Nephron progenitor cell (in vitro differentiated cells): ENCODE measurements at regions not wholly inside any gene's neighbourhood (a gene's known extent, or its start where the extent isn't known, plus 50 kb on each side); places are given as distances from the start of the nearest gene placed in this dataset.
"Not testable (repeated sequence)": the region's sequence is repeated elsewhere in the genome, so short reads cannot be mapped to it uniquely, and the experiment has no call there.

Source experiments
- DNase-seq: peaks from one replicate; pipeline ENCODE4 v3.0.0; 2021
- H3K27ac Mint-ChIP-seq: 2 replicates; pipeline ENCODE4 v1.8.0; 2021; ENCODE audit warnings: mild to moderate bottlenecking, moderate library complexity, mixed read lengths
- H3K27me3 Mint-ChIP-seq: 2 replicates; pipeline ENCODE4 v1.8.0; 2021; ENCODE audit warnings: mild to moderate bottlenecking, low read depth, mixed read lengths; ENCODE audit not compliant: poor library complexity
- H3K36me3 Mint-ChIP-seq: 2 replicates; pipeline ENCODE4 v1.8.0; 2021; ENCODE audit warnings: low read depth, mixed read lengths
- H3K4me1 Mint-ChIP-seq: 2 replicates; pipeline ENCODE4 v1.8.0; 2021; ENCODE audit warnings: mixed read lengths
- H3K4me3 Mint-ChIP-seq: 2 replicates; pipeline ENCODE4 v1.8.0; 2021; ENCODE audit warnings: mild to moderate bottlenecking, moderate library complexity, mixed read lengths
- H3K9me3 Mint-ChIP-seq: 2 replicates; pipeline ENCODE4 v1.8.0; 2021; ENCODE audit warnings: mild to moderate bottlenecking, moderate library complexity, mixed read lengths
- TF ChIP-seq, protein P1 (sequence below): fragments of 200-600 bp; sonication (generic); IDR thresholded peaks from 2 replicates; pipeline ENCODE4 v1.5.0; 2021; ENCODE audit warnings: antibody characterized with exemption

DNA sequence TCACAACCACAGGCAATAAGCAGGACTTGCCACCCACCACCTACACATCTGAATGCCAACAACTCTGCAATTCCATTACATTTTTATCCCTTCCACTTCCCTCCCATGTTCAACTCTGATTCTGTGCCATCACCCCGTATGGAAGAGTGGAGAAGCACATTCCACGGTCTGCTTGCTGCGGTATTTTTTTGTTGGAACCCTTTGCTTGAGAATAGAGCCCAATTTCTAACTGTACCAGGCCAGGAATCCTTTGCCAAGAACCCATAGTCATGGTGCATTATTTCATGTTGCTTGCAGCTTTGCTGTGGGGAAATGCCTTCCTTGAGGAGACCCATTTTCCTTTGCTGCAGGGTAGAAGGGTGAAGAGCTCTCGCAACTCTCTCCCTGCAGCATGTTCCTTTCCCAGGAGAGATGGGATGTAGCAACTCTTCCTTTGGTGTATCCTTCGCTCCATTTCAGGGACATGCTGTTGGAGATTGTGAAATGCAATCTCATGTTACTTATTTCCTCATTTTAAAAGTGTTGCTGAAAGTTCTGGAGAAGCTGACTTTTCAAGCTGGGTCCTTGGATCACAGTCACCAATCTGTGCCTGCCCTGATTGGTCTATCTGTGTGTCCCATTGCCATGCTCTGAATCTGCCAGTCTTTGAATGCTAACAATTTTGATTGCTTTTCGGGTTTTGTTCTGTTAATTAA is 69.8 kb upstream of the STARD13 start:
- Mint-ChIP-seq H3K27ac (no peak overlapping the region), H3K4me1 (peaks cover 5% of the 10 kb centered on the region), H3K27me3 (peaks cover 47% of the 10 kb centered on the region), H3K4me3 (no peak overlapping the region), H3K9me3 (peaks cover 10% of the 10 kb centered on the region), H3K36me3 (no peaks in the 10 kb centered on the region)
- TF ChIP-seq, protein P1, sequence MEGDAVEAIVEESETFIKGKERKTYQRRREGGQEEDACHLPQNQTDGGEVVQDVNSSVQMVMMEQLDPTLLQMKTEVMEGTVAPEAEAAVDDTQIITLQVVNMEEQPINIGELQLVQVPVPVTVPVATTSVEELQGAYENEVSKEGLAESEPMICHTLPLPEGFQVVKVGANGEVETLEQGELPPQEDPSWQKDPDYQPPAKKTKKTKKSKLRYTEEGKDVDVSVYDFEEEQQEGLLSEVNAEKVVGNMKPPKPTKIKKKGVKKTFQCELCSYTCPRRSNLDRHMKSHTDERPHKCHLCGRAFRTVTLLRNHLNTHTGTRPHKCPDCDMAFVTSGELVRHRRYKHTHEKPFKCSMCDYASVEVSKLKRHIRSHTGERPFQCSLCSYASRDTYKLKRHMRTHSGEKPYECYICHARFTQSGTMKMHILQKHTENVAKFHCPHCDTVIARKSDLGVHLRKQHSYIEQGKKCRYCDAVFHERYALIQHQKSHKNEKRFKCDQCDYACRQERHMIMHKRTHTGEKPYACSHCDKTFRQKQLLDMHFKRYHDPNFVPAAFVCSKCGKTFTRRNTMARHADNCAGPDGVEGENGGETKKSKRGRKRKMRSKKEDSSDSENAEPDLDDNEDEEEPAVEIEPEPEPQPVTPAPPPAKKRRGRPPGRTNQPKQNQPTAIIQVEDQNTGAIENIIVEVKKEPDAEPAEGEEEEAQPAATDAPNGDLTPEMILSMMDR = no peak
- no peak for DNase-seq

DNA sequence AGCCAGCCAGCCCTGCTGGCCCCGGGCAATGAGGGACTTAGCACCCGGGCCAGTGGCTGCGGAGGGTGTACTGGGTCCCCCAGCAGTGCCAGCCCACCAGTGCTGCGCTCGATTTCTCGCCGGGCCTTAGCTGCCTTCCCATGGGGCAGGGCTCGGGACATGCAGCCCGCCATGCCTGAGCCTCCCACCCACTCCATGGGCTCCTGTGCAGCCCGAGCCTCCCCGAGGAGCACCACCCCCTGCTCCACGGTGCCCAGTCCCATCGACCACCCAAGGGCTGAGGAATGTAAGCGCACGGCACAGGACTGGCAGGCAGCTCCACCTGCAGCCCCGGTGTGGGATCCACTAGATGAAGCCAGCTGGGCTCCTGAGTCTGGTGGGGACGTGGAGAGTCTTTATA is 72.5 kb upstream of the STARD13 start:
- DNase-seq, H3K36me3 Mint-ChIP-seq, H3K4me1 Mint-ChIP-seq, H3K4me3 Mint-ChIP-seq, H3K27ac Mint-ChIP-seq: not testable (repeated sequence)
- peaks cover 23% of the 10 kb centered on the region for H3K27me3 Mint-ChIP-seq
- H3K9me3 Mint-ChIP-seq = peaks cover 32% of the 10 kb centered on the region

DNA sequence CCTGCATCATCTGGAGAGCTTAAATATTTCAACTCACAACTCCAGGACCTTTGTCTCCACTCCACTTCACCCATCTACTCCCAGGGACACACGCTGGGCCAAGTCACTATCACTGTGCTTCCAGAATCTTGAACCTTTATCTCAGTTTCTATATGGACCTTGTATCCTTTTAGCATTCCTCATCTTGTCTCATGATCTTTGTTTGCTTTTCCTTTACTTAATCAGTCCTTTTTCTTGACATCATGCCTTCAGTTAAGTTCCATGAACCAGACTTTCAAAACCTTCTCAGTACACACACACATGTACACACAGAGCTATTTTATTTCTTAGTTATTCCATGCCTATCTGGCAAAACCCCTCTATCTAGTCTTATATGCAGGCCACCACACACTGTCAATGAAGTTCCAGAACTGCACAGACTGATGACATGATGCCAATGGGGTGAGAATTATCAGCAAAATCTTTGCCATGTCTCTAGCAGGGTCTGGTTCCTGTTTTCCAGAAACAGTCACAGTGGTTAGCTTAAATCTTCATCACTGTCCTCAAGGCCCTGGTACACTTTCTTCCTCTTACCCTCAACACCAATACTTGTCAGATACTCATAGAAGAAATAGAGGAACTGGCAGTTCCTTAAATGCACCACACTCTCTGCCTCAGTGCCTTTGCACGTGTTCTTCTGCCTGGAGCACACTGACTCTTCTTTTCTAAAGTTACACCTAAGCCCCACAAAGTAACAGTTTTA is 77.6 kb upstream of the STARD13 start:
- no peak for DNase-seq
- H3K36me3 Mint-ChIP-seq = no peaks in the 10 kb centered on the region
- peaks cover 10% of the 10 kb centered on the region for H3K27me3 Mint-ChIP-seq
- H3K9me3 Mint-ChIP-seq = peaks cover 33% of the 10 kb centered on the region
- no peak overlapping the region for H3K4me3 Mint-ChIP-seq
- TF ChIP-seq, protein P1 = no peak
- no peak overlapping the region for H3K27ac Mint-ChIP-seq
- no peaks in the 10 kb centered on the region for H3K4me1 Mint-ChIP-seq

DNA sequence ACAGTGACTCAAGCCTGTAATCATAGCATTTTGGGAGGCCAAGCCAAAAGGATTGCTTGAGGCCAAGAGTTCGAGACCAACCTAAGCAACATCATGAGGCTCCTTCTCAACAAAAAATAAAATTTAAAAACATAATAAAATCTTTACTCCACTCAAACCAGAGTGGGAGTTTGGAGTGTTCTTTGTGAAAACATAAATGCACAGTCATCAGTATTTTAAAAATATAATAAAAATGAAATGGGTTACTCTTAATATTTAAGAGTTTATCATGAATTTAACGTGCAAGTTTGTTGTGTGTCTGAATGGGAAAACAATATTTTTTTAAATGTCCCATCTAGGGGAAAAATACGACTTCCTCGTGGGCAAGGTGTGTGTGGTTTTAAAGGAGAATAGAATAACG is 78.6 kb upstream of the STARD13 start:
- Mint-ChIP-seq H3K36me3 (no peaks in the 10 kb centered on the region), H3K27ac (no peak overlapping the region), H3K4me1 (peaks cover 3% of the 10 kb centered on the region), H3K27me3 (peaks cover 7% of the 10 kb centered on the region), H3K4me3 (no peak overlapping the region), H3K9me3 (peaks cover 29% of the 10 kb centered on the region)
- TF ChIP-seq, protein P1 = no peak
- no peak for DNase-seq

DNA sequence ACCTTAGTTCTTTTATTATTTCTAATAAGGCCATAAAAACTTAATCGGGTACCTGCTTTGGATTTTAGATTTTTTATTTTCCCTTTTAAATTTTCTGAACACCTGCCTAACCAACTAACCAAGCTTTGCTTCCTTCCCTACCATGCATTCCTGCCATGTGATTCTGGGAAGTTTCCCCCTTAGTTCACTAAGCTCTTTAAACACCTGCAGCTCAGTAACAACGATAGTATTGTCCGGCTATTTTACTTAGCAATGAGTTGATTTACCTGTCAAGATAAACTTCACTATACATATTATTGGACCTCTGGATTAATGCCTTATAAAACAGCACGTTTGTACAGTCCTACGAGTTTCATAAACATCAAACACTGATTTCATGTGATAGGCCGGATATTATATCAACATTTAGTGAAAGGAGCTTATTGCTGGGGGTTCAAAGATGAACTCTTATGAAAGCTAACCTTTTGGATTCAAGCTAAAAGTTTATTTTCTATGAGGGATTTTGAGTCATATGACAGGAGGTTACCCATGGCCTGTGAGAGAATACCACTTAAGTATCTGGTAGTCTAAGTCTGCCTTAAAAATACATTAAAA is 81.0 kb upstream of the STARD13 start:
- TF ChIP-seq, protein P1 = no peak
- Mint-ChIP-seq H3K27ac (no peak overlapping the region), H3K9me3 (peaks cover 15% of the 10 kb centered on the region), H3K4me1 (peaks cover 7% of the 10 kb centered on the region), H3K36me3 (no peaks in the 10 kb centered on the region), H3K27me3 (peaks cover 10% of the 10 kb centered on the region), H3K4me3 (no peak overlapping the region)
- DNase-seq = no peak

DNA sequence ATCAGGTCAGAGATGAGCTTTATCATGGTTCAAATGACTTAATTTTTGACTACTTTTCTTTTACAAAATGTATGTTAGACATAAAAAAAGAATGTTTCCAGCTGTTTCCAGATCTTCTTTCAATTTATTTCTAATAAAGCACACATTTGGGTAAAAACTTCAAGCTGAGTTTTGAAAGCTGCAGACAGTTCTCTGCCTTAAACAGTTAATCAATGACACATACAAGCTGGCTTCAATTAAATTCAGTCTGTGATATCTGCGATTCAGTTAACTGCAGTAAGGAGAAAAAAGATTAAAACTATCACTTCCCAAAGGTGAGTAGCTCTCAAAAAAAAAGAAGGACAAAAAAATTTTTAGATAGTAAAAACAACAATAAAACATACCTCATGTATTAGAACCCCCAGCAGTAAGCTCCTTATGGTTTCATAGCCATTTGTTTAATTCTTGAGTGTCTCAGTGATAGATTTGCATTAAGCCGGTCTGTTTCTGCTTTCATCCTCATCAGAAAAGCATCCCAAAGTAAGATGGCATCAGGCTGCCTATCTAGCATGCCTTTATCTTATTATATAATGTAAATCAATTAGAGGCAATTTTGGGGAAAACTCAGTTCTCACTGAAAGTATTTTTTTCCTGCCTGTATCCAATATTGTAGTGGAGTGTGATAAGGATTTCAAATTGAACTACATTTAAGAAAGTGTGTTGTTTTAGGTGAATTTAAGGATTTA is 81.8 kb upstream of the STARD13 start:
- H3K36me3 Mint-ChIP-seq = no peaks in the 10 kb centered on the region
- H3K4me1 Mint-ChIP-seq = peaks cover 7% of the 10 kb centered on the region
- peaks cover 8% of the 10 kb centered on the region for H3K9me3 Mint-ChIP-seq
- peaks cover 9% of the 10 kb centered on the region for H3K27me3 Mint-ChIP-seq
- TF ChIP-seq, protein P1 = no peak
- H3K27ac Mint-ChIP-seq = no peak overlapping the region
- DNase-seq = no peak
- H3K4me3 Mint-ChIP-seq = no peak overlapping the region
